OCI-LY3 (cell line): ENCODE measurements at regions not wholly inside any gene's neighbourhood (a gene's known extent, or its start where the extent isn't known, plus 50 kb on each side); places are given as distances from the start of the nearest gene placed in this dataset.

Source experiments
- CTCF ChIP-seq: fragments of 200-600, 300-600 bp; sonication (generic); IDR thresholded peaks from 2 replicates; pipeline ENCODE4 v1.5.1; 2014; ENCODE audit warnings: antibody characterized with exemption, low read length, low read depth
- EZH2phosphoT487 ChIP-seq: fragments of 200-600 bp; shearing (Covaris generic); IDR thresholded peaks from 2 replicates; pipeline ENCODE4 v1.6.1; 2018; ENCODE audit warnings: antibody characterized with exemption, mixed run types, low read depth

GRCh38 chr5:51810592-51810991, 427.3 kb downstream of the ISL1 start:
- TF ChIP-seq CTCF, result no peak
- no peak for TF ChIP-seq EZH2phosphoT487
